ENCODE measurements at regions not wholly inside any gene's neighbourhood (a gene's known extent, or its start where the extent isn't known, plus 50 kb on each side); places are given as distances from the start of the nearest gene placed in this dataset.
"Not testable (repeated sequence)": the region's sequence is repeated elsewhere in the genome, so short reads cannot be mapped to it uniquely, and the experiment has no call there.

- Mint-ChIP-seq H3K27me3 (ENCODE audit: low read depth in 3 of 3) (peaks cover 0 to 2% (median 0%) of the 10 kb centered on the region in 3 donors), H3K27ac (no peak overlapping the region), H3K9me3 (peaks cover 7 to 40% (median 13%) of the 10 kb centered on the region in 6 donors), H3K4me3 (no peak overlapping the region), H3K36me3 (no peaks in the 10 kb centered on the region), H3K4me1 (no peaks in the 10 kb centered on the region)
- no peak for DNase-seq
These were observed 290.3 kb upstream of the MMADHC start for GRCh38 chr2:149877913-149878312.

GRCh38 chr2:149877074-149877473 is 289.5 kb upstream of the MMADHC start:
- peaks cover 7 to 40% (median 14%) of the 10 kb centered on the region in 6 donors for H3K9me3 Mint-ChIP-seq
- H3K4me3 Mint-ChIP-seq = no peak overlapping the region
- H3K27ac Mint-ChIP-seq = no peak overlapping the region
- no peak for DNase-seq
- H3K36me3 Mint-ChIP-seq = no peaks in the 10 kb centered on the region
- H3K4me1 Mint-ChIP-seq = no peaks in the 10 kb centered on the region
- peaks cover 0 to 4% (median 0%) of the 10 kb centered on the region in 3 donors for H3K27me3 Mint-ChIP-seq (ENCODE audit: low read depth in 3 of 3)

- Mint-ChIP-seq H3K27me3 (ENCODE audit: low read depth in 3 of 3) (peaks cover 0 to 4% (median 0%) of the 10 kb centered on the region in 3 donors), H3K36me3 (no peaks in the 10 kb centered on the region), H3K4me1 (no peaks in the 10 kb centered on the region), H3K4me3 (no peak overlapping the region), H3K27ac (no peak overlapping the region), H3K9me3 (peaks cover 3 to 42% (median 14%) of the 10 kb centered on the region in 6 donors)
- DNase-seq = no peak
These were observed 286.4 kb upstream of the MMADHC start for GRCh38 chr2:149873936-149874335.

GRCh38 chr2:149872638-149873150 is 285.1 kb upstream of the MMADHC start:
- Mint-ChIP-seq H3K27me3 (ENCODE audit: low read depth in 3 of 3) (peaks cover 0 to 4% (median 0%) of the 10 kb centered on the region in 3 donors), H3K4me3 (no peak overlapping the region), H3K4me1 (no peaks in the 10 kb centered on the region), H3K27ac (no peak overlapping the region), H3K9me3 (peaks cover 5 to 41% (median 14%) of the 10 kb centered on the region in 6 donors), H3K36me3 (no peaks in the 10 kb centered on the region)
- no peak for DNase-seq

GRCh38 chr2:149872041-149872440 is 284.5 kb upstream of the MMADHC start:
- Mint-ChIP-seq H3K4me1 (no peaks in the 10 kb centered on the region), H3K36me3 (no peaks in the 10 kb centered on the region), H3K27me3 (ENCODE audit: low read depth in 3 of 3) (peaks cover 0 to 4% (median 0%) of the 10 kb centered on the region in 3 donors), H3K4me3 (no peak overlapping the region), H3K27ac (no peak overlapping the region), H3K9me3 (peaks cover 10 to 42% (median 16%) of the 10 kb centered on the region in 6 donors)
- DNase-seq = no peak

- Mint-ChIP-seq H3K4me3 (no peak overlapping the region), H3K27ac (no peak overlapping the region), H3K27me3 (ENCODE audit: low read depth in 3 of 3) (peaks cover 0 to 4% (median 2%) of the 10 kb centered on the region in 3 donors), H3K36me3 (no peaks in the 10 kb centered on the region), H3K9me3 (peaks cover 11 to 36% (median 16%) of the 10 kb centered on the region in 6 donors), H3K4me1 (no peaks in the 10 kb centered on the region)
- DNase-seq = no peak
These were observed 283.7 kb upstream of the MMADHC start for GRCh38 chr2:149871091-149871885.

- no peak for DNase-seq
- H3K4me1 Mint-ChIP-seq = no peaks in the 10 kb centered on the region
- peaks cover 0 to 3% (median 2%) of the 10 kb centered on the region in 3 donors for H3K27me3 Mint-ChIP-seq (ENCODE audit: low read depth in 3 of 3)
- no peak overlapping the region for H3K27ac Mint-ChIP-seq
- H3K36me3 Mint-ChIP-seq = no peaks in the 10 kb centered on the region
- peaks cover 7 to 46% (median 34%) of the 10 kb centered on the region in 6 donors for H3K9me3 Mint-ChIP-seq
- no peak overlapping the region for H3K4me3 Mint-ChIP-seq
These were observed 275.7 kb upstream of the MMADHC start for GRCh38 chr2:149863227-149863626.

GRCh38 chr2:149861034-149861433 is 273.5 kb upstream of the MMADHC start:
- Mint-ChIP-seq H3K4me3 (no peak overlapping the region), H3K9me3 (peaks cover 7 to 44% (median 33%) of the 10 kb centered on the region in 6 donors), H3K36me3 (no peaks in the 10 kb centered on the region), H3K27me3 (ENCODE audit: low read depth in 3 of 3) (peaks cover 0 to 3% (median 0%) of the 10 kb centered on the region in 3 donors), H3K4me1 (no peaks in the 10 kb centered on the region), H3K27ac (no peak overlapping the region)
- no peak for DNase-seq

- Mint-ChIP-seq H3K36me3 (no peaks in the 10 kb centered on the region), H3K4me3 (no peak overlapping the region), H3K27me3 (ENCODE audit: low read depth in 3 of 3) (peaks cover 0 to 3% (median 0%) of the 10 kb centered on the region in 3 donors), H3K4me1 (no peaks in the 10 kb centered on the region), H3K9me3 (peaks cover 7 to 40% (median 32%) of the 10 kb centered on the region in 6 donors), H3K27ac (no peak overlapping the region)
- DNase-seq = no peak
These were observed 272.8 kb upstream of the MMADHC start for GRCh38 chr2:149860276-149860921.

GRCh38 chr2:149858901-149859634 is 271.5 kb upstream of the MMADHC start:
- Mint-ChIP-seq H3K36me3 (no peaks in the 10 kb centered on the region), H3K4me1 (no peaks in the 10 kb centered on the region), H3K4me3 (no peak overlapping the region), H3K9me3 (peaks cover 7 to 34% (median 26%) of the 10 kb centered on the region in 6 donors), H3K27me3 (ENCODE audit: low read depth in 3 of 3) (peaks cover 0 to 3% (median 0%) of the 10 kb centered on the region in 3 donors), H3K27ac (no peak overlapping the region)
- DNase-seq = no peak

GRCh38 chr2:149858216-149858615 is 270.6 kb upstream of the MMADHC start:
- Mint-ChIP-seq H3K27me3 (ENCODE audit: low read depth in 3 of 3) (peaks cover 0 to 2% (median 0%) of the 10 kb centered on the region in 3 donors), H3K4me3 (no peak overlapping the region), H3K36me3 (no peaks in the 10 kb centered on the region), H3K4me1 (no peaks in the 10 kb centered on the region), H3K9me3 (peaks cover 5 to 33% (median 26%) of the 10 kb centered on the region in 6 donors), H3K27ac (no peak overlapping the region)
- DNase-seq = no peak

- DNase-seq = no peak
- H3K9me3 Mint-ChIP-seq = peaks cover 5 to 32% (median 22%) of the 10 kb centered on the region in 6 donors
- H3K36me3 Mint-ChIP-seq = no peaks in the 10 kb centered on the region
- peaks cover 0 to 2% (median 0%) of the 10 kb centered on the region in 3 donors for H3K27me3 Mint-ChIP-seq (ENCODE audit: low read depth in 3 of 3)
- no peak overlapping the region for H3K4me3 Mint-ChIP-seq
- no peak overlapping the region for H3K27ac Mint-ChIP-seq
- H3K4me1 Mint-ChIP-seq = no peaks in the 10 kb centered on the region
These were observed 269.8 kb upstream of the MMADHC start for GRCh38 chr2:149857344-149857743.

GRCh38 chr2:149855859-149856258 is 268.3 kb upstream of the MMADHC start:
- not testable (repeated sequence) for H3K36me3 Mint-ChIP-seq; H3K27ac Mint-ChIP-seq; H3K4me1 Mint-ChIP-seq; DNase-seq; H3K4me3 Mint-ChIP-seq; H3K27me3 Mint-ChIP-seq (ENCODE audit: low read depth in 3 of 3)
- peaks cover 5 to 23% (median 13%) of the 10 kb centered on the region in 6 donors for H3K9me3 Mint-ChIP-seq

All from immature natural killer cell (primary cell).